ENCODE measurements at regions not wholly inside any gene's neighbourhood (a gene's known extent, or its start where the extent isn't known, plus 50 kb on each side); places are given as distances from the start of the nearest gene placed in this dataset.
"Not testable (repeated sequence)": the region's sequence is repeated elsewhere in the genome, so short reads cannot be mapped to it uniquely, and the experiment has no call there.

- H3K9me3 ChIP-seq (ENCODE audit: control insufficient read depth, insufficient read depth, low read length); H3K27ac ChIP-seq (ENCODE audit: insufficient read depth, low read length); H2BK20ac ChIP-seq (ENCODE audit: low read depth, low read length); H3K4me1 ChIP-seq (ENCODE audit: control insufficient read depth, insufficient read depth, low read length); H3K18ac ChIP-seq (ENCODE audit: low read depth, low read length); H2AK5ac ChIP-seq (ENCODE audit: low read depth, low read length); H4K5ac ChIP-seq (ENCODE audit: low read depth, low read length); intact Hi-C loops (cut with micrococcal nuclease); CTCF ChIA-PET; in situ Hi-C loops (cut with MboI; ENCODE audit: low sequenced_read_pairs); DNase-seq; H3K9me1 ChIP-seq (ENCODE audit: insufficient read depth, low read length); H3K23ac ChIP-seq (ENCODE audit: low read depth, low read length); H3K4me3 ChIP-seq (ENCODE audit: insufficient read depth, low read depth, low read length); H4K91ac ChIP-seq (ENCODE audit: insufficient read depth, low read depth, low read length); H2BK120ac ChIP-seq (ENCODE audit: low read depth, low read length); BruUV-seq (replicated peaks); H3K36me3 ChIP-seq (ENCODE audit: control insufficient read depth, insufficient read depth, low read length); POLR2A ChIA-PET (ENCODE audit: unreplicated experiment); H3K9ac ChIP-seq (ENCODE audit: low read depth, low read length); H3K14ac ChIP-seq (replicated peaks; ENCODE audit: low read depth, low read length); dilution Hi-C loops (cut with HindIII; ENCODE audit: low sequenced_read_pairs, unreplicated experiment); H3K56ac ChIP-seq (ENCODE audit: extremely low read depth, insufficient read depth, low read length); H3K27me3 ChIP-seq (ENCODE audit: control insufficient read depth, insufficient read depth, low read length); H3K4ac ChIP-seq (ENCODE audit: low read depth, low read length); H2BK5ac ChIP-seq (ENCODE audit: low read depth, low read length, poor library complexity, severe bottlenecking); H4K20me1 ChIP-seq (ENCODE audit: insufficient read depth, low read length); ATAC-seq (ENCODE audit: low read depth); H2AK9ac ChIP-seq (replicated peaks; ENCODE audit: low read depth, low read length, poor library complexity); H3K4me2 ChIP-seq (ENCODE audit: low read depth, low read length); H3K79me1 ChIP-seq (ENCODE audit: low read depth in 1 of 2, low read length in 2 of 2); H2AFZ ChIP-seq (replicated peaks; ENCODE audit: low read length, poor library complexity); H2BK15ac ChIP-seq (ENCODE audit: low read depth, low read length); H4K8ac ChIP-seq (ENCODE audit: low read depth in 2 of 2, low read length in 2 of 2): not testable (repeated sequence)
Measured at GRCh38 chr1:83238654-83239053, 760.3 kb downstream of the TTLL7 start.

DNA sequence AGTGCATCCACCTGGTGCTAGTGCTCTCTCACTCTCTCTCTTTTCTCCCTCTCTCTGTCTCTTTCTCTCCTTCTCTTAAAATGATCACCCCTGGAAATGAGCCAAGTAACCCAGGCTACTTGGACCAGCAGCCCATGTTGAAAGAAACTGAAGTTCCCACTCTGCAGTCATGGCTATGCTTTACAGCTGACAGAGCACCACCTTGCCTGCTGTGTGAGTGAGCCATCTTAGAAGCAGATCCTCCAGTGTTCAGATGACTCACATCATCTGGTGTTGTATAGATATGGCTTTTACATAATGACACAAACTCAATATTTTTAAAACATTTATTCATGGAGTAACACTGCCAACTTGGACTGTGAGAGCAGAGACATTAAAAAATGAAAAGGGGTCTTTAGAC lies 779.1 kb downstream of the TTLL7 start:
- H3K56ac ChIP-seq (ENCODE audit: extremely low read depth, insufficient read depth, low read length); H4K20me1 ChIP-seq (ENCODE audit: insufficient read depth, low read length); H2AK5ac ChIP-seq (ENCODE audit: low read depth, low read length); POLR2A ChIA-PET (ENCODE audit: unreplicated experiment); in situ Hi-C loops (cut with MboI; ENCODE audit: low sequenced_read_pairs); BruUV-seq (replicated peaks); H2BK20ac ChIP-seq (ENCODE audit: low read depth, low read length); H3K9me3 ChIP-seq (ENCODE audit: control insufficient read depth, insufficient read depth, low read length); H2BK15ac ChIP-seq (ENCODE audit: low read depth, low read length); H2BK120ac ChIP-seq (ENCODE audit: low read depth, low read length); H3K18ac ChIP-seq (ENCODE audit: low read depth, low read length); H3K14ac ChIP-seq (replicated peaks; ENCODE audit: low read depth, low read length); H4K8ac ChIP-seq (ENCODE audit: low read depth in 2 of 2, low read length in 2 of 2); H3K4ac ChIP-seq (ENCODE audit: low read depth, low read length); H2AK9ac ChIP-seq (replicated peaks; ENCODE audit: low read depth, low read length, poor library complexity); H2BK5ac ChIP-seq (ENCODE audit: low read depth, low read length, poor library complexity, severe bottlenecking); ATAC-seq (ENCODE audit: low read depth); H3K27ac ChIP-seq (ENCODE audit: insufficient read depth, low read length); H4K5ac ChIP-seq (ENCODE audit: low read depth, low read length); H4K91ac ChIP-seq (ENCODE audit: insufficient read depth, low read depth, low read length); DNase-seq; dilution Hi-C loops (cut with HindIII; ENCODE audit: low sequenced_read_pairs, unreplicated experiment); H3K9me1 ChIP-seq (ENCODE audit: insufficient read depth, low read length); H3K23ac ChIP-seq (ENCODE audit: low read depth, low read length); H3K9ac ChIP-seq (ENCODE audit: low read depth, low read length); H3K27me3 ChIP-seq (ENCODE audit: control insufficient read depth, insufficient read depth, low read length); H2AFZ ChIP-seq (replicated peaks; ENCODE audit: low read length, poor library complexity); H3K4me3 ChIP-seq (ENCODE audit: insufficient read depth, low read depth, low read length); H3K4me1 ChIP-seq (ENCODE audit: control insufficient read depth, insufficient read depth, low read length); H3K36me3 ChIP-seq (ENCODE audit: control insufficient read depth, insufficient read depth, low read length); H3K79me1 ChIP-seq (ENCODE audit: low read depth in 1 of 2, low read length in 2 of 2); intact Hi-C loops (cut with micrococcal nuclease); CTCF ChIA-PET; H3K4me2 ChIP-seq (ENCODE audit: low read depth, low read length): not testable (repeated sequence)
